Pancreas (tissue), 10 donors: ENCODE measurements at regions not wholly inside any gene's neighbourhood (a gene's known extent, or its start where the extent isn't known, plus 50 kb on each side); places are given as distances from the start of the nearest gene placed in this dataset.
A peak's percentile ranks its signal among the peaks of the same experiment; 100 is the strongest.

Source experiments
- ATAC-seq, 4 donors: fragments of 200-7000 bp; cut with Tn5 transposase; one replicate each; pipeline versions ENCODE4 v1.8.0 to v1.9.1; 2020; ENCODE audit warnings: mild to moderate bottlenecking in 4 of 4, moderate library complexity in 4 of 4
- DNase-seq, 6 donors: peaks; one replicate each; pipeline ENCODE4 v3.0.0-alpha.2; 2020
- FAIRE-seq: peaks from 2 replicates; lab custom pipeline; 2012; peaks lifted over from hg19 to GRCh38; lab: Jason Lieb, UNC
- H3K27ac ChIP-seq, 4 donors: fragments of 200-600 bp; sonication (generic); 1 replicate in 3 of 4; 2 replicates in 1 of 4; pipeline versions ENCODE4 v1.5.0 to v1.8.0; 2020
- H3K27me3 ChIP-seq, 4 donors: fragments of 200-600 bp; one replicate each; pipeline ENCODE4 v1.8.0; 2021
- H3K36me3 ChIP-seq, 3 donors: fragments of 200-600 bp; sonication (generic) in 1 of 3; one replicate each; pipeline versions ENCODE4 v1.5.0 to v1.8.0; 2020 to 2021
- H3K4me1 ChIP-seq, 3 donors: fragments of 200-600 bp; one replicate each; pipeline ENCODE4 v1.8.0; 2021
- H3K4me3 ChIP-seq, 4 donors: fragments of 200-600 bp; sonication (generic) in 2 of 4; one replicate each; pipeline versions ENCODE4 v1.5.0 to v1.8.0; 2020 to 2021
- H3K9me3 ChIP-seq, 4 donors: fragments of 200-600 bp; one replicate each; pipeline ENCODE4 v1.8.0; 2021
- WGBS, 2 donors: extraction: QIAGEN DNeasy Blood & Tissue Kit; methylation state at CpG; one replicate each; pipeline ENCODE4 v1.1.7; 2013; 5-methylcytosine and 5-hydroxymethylcytosine counted together
- intact Hi-C, 3 donors: fragments of 100-400 bp; cut with DNase I; formaldehyde crosslinking; loops; one replicate each; pipeline versions ENCODE4 v1.11.1 to v1.14.2; 2022
- TF ChIP-seq, protein P1 (sequence below), 4 donors: fragments of 200-600 bp; sonication (generic) in 3 of 4; IDR thresholded peaks; one replicate each; pipeline versions ENCODE4 v1.5.0 to v1.8.0; 2021; ENCODE audit warnings: antibody characterized with exemption in 4 of 4
- donor health status: healthy with polysubstance abuse.
- donor health status: DM: no; HTN: no; CAD: no; lungs with moderate emphysema.
- donor health status: DM: no; HTN: no; CAD: no.
- donor health status: control.
- donor health status: control.
- donor health status: Bipolar disorder and iron deficiency.
- donor health status: DM: yes; HTN: yes; CAD: no.
- donor health status: DM: no; HTN: no; CAD: no.
- donor health status: DM: no; HTN: no; CAD: no.
- donor health status: DM: yes; HTN: yes; CAD: no.

DNA sequence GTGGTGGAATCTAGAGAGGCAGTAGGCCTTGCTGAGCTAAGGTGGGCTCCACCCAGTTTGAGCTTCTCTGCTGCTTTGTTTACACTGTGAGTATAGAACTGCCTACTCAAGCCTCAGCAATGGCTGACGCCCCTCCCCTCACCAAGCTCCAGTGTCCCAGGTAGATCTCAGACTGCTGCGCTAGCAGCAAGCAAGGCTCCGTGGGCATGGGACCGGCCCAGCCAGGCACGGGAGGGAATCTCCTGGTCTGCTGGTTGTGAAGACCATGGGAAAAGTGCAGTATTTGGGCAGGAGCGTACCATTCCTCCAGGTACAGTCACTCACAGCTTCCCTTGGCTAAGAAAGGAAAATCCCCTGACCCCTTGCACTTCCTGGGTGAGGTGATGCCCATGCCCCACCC is 407.1 kb downstream of the ZPLD1 start:
- intact Hi-C loops: no loop called here

DNA sequence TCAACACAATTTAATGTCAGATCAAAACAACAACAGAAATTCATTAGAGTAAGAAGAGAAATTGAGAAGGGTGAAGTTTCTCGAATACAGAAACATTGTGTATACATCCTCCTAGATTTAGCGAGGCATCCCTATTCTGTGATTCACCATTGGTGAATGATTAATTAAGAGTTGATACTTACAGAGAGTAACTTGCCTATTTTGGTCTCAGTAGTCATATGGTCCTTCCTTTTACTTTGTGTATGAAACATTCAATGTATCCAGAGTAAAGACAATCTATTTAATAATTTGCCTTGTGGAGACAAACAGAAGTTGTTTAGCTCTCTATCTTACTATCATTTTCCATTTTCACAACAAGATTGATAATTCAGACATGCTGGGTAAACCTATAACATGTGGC is 432.0 kb downstream of the ZPLD1 start:
- TF ChIP-seq, protein P1, sequence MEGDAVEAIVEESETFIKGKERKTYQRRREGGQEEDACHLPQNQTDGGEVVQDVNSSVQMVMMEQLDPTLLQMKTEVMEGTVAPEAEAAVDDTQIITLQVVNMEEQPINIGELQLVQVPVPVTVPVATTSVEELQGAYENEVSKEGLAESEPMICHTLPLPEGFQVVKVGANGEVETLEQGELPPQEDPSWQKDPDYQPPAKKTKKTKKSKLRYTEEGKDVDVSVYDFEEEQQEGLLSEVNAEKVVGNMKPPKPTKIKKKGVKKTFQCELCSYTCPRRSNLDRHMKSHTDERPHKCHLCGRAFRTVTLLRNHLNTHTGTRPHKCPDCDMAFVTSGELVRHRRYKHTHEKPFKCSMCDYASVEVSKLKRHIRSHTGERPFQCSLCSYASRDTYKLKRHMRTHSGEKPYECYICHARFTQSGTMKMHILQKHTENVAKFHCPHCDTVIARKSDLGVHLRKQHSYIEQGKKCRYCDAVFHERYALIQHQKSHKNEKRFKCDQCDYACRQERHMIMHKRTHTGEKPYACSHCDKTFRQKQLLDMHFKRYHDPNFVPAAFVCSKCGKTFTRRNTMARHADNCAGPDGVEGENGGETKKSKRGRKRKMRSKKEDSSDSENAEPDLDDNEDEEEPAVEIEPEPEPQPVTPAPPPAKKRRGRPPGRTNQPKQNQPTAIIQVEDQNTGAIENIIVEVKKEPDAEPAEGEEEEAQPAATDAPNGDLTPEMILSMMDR (IDR thresholded peaks at IDR 0.05): no peak
- WGBS, 2 donors: 76 to 84% methylated on average over 2 of the region's 2 CpGs
- intact Hi-C loops: no loop called here

More for the DNA sequence above, 407.1 kb downstream of the ZPLD1 start:
- no peak overlapping the region for H3K4me3 ChIP-seq
- no peaks in the 10 kb centered on the region for H3K36me3 ChIP-seq
- no peaks in the 10 kb centered on the region for H3K27me3 ChIP-seq
- no peak for ATAC-seq
- no peaks in the 10 kb centered on the region for H3K9me3 ChIP-seq
- 68 to 76% methylated on average over 6 of the region's 6 CpGs for WGBS, 2 donors
- no peak for FAIRE-seq
- no peak overlapping the region for H3K27ac ChIP-seq
- H3K4me1 ChIP-seq: no peaks in the 10 kb centered on the region
- DNase-seq: peak in 1 of 6 donors; percentile 35
- TF ChIP-seq, protein P1 (IDR thresholded peaks at IDR 0.05): no peak

DNA sequence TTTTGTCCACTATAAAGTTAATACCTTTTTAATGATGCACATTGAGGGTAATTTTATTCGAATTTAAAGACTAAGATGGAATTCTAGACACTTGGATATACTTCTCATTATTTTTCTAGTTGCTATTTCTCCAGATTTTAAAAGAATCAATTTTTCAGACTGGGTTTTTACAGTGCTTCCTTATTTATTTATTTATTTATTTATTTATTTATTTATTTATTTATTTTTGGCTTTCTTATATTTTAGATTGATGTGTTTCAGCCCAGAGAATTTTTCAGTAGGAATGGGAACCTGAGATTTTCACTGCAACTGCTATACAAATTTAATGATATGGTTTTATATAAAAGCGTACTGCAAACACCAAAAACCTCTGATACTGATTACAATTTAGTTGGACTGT is 448.7 kb downstream of the ZPLD1 start:
- H3K27ac ChIP-seq: no peak overlapping the region
- no peaks in the 10 kb centered on the region for H3K36me3 ChIP-seq
- ATAC-seq: no peak
- H3K4me1 ChIP-seq: no peaks in the 10 kb centered on the region
- DNase-seq: no peak
- no peaks in the 10 kb centered on the region for H3K27me3 ChIP-seq
- TF ChIP-seq, protein P1 (IDR thresholded peaks at IDR 0.05): no peak
- intact Hi-C loops: no loop called here
- H3K9me3 ChIP-seq: no peaks in the 10 kb centered on the region
- 82 to 86% methylated on average over 2 of the region's 2 CpGs for WGBS, 2 donors
- FAIRE-seq: peak; percentile 26
- H3K4me3 ChIP-seq: no peak overlapping the region

More for the DNA sequence above, 432.0 kb downstream of the ZPLD1 start:
- Histone ChIP-seq H3K36me3 (no peaks in the 10 kb centered on the region), H3K27ac (no peak overlapping the region), H3K4me1 (no peaks in the 10 kb centered on the region), H3K27me3 (no peaks in the 10 kb centered on the region), H3K4me3 (no peak overlapping the region), H3K9me3 (no peaks in the 10 kb centered on the region)
- FAIRE-seq (no peak), ATAC-seq (no peak), DNase-seq (no peak)

DNA sequence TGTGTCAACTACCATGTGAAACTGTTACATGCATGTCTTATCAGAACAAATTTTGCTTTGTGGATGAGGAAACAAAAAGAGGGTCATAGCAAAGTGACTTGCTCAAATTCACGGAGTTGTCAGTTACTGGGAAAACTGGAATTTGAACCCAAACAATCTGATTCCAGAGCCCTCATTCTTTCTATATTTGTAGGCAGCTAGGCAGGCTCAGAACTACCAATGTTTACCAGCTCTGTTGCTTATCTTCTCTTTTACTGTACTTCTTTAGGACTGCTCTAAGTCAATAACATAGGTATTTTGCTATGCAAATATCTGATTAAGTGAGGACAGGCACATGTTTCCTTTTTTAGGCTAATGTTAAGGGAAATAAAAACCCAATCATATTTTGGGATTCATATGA is 450.5 kb downstream of the ZPLD1 start:
- no peak overlapping the region for H3K4me3 ChIP-seq
- H3K4me1 ChIP-seq: no peaks in the 10 kb centered on the region
- no peak for ATAC-seq
- intact Hi-C loops: no loop called here
- no peaks in the 10 kb centered on the region for H3K36me3 ChIP-seq
- FAIRE-seq: no peak
- no peak for DNase-seq
- no peaks in the 10 kb centered on the region for H3K27me3 ChIP-seq
- H3K9me3 ChIP-seq: no peaks in the 10 kb centered on the region
- H3K27ac ChIP-seq: no peak overlapping the region
- TF ChIP-seq, protein P1 (IDR thresholded peaks at IDR 0.05): no peak
- 49 to 56% methylated on average over 1 of the region's 1 CpG for WGBS, 2 donors

DNA sequence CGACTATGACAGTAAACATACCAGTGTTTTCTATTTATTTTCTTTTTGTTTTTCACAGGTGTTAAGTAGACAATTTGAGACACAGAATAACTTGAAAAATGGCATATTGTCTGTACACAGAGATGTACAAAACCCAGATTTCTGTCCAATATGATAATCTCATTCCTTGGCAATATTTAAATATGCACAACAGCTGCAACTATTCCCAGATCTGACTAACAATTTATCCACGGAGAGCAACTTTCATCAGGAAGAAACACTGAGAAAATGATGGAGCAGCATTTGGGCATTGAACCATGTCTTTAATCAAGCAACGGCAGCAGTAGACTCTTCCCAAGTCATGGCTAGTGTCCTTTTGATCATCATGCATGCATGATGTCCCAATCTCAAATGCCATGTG is 452.6 kb downstream of the ZPLD1 start:
- Histone ChIP-seq H3K36me3 (no peaks in the 10 kb centered on the region), H3K27me3 (no peaks in the 10 kb centered on the region), H3K4me1 (no peaks in the 10 kb centered on the region), H3K4me3 (no peak overlapping the region), H3K9me3 (no peaks in the 10 kb centered on the region), H3K27ac (no peak overlapping the region)
- ATAC-seq (no peak), DNase-seq (no peak), FAIRE-seq (no peak)
- TF ChIP-seq, protein P1 (IDR thresholded peaks at IDR 0.05): no peak
- intact Hi-C loops: no loop called here
- 33 to 48% methylated on average over 3 of the region's 3 CpGs for WGBS, 2 donors
